K562 (cell line): ENCODE measurements at regions not wholly inside any gene's neighbourhood (a gene's known extent, or its start where the extent isn't known, plus 50 kb on each side); places are given as distances from the start of the nearest gene placed in this dataset.

ENCODE experiments used
- ATAC-seq: fragments of 200-7000 bp; cut with Tn5 transposase; 3 replicates; pipeline ENCODE4 v1.9.1; 2020; ENCODE audit warnings: moderate library complexity
- BruUV-seq: library from RNA; stranded (reverse); fragments of 400-500 nt; replicated peaks from 2 replicates; lab custom pipeline; 2021; lab: Mats Ljungman, UMichigan
- CTCF ChIA-PET: fragments of 300-600 bp; formaldehyde crosslinking; extraction: SDS; loops from one replicate; lab custom pipeline; 2021; ENCODE audit warnings: low intra/inter-chr PET ratio; lab: Yijun Ruan, JAX
- POLR2A ChIA-PET: fragments of 300-600, 350-650 bp; sonication (Branson Sonifier 250); formaldehyde crosslinking; extraction: SDS; loops from one replicate; lab custom pipeline; 2021; ENCODE audit warnings: antibody characterized with exemption, inconsistent platforms; lab: Yijun Ruan, JAX
- DNase-seq, 4 experiments: peaks; one replicate each; pipeline versions ENCODE4 v3.0.0 to v3.0.0-alpha.2; 2011 to 2018; ENCODE audit warnings: low spot score in 3 of 4, mixed read lengths in 3 of 4; ENCODE audit errors: extremely low read depth in 1 of 4
- FAIRE-seq: peaks from 2 replicates; lab custom pipeline; 2011; peaks lifted over from hg19 to GRCh38; lab: Jason Lieb, UNC
- H2AFZ ChIP-seq: 2 replicates; pipeline ENCODE4 v1.6.0; 2011; ENCODE audit warnings: low read depth, low read length, control low read depth, inconsistent platforms
- H3K27ac ChIP-seq: fragments of 200-600 bp; 3 replicates; pipeline ENCODE4 v1.8.0; 2011; ENCODE audit warnings: low read depth, mild to moderate bottlenecking, control low read depth, inconsistent platforms, low read length, moderate library complexity, mixed read lengths; ENCODE audit errors: extremely low read depth
- H3K27me3 ChIP-seq, 2 experiments: fragments of 300-600 bp in 1 of 2; 2 replicates in 1 of 2; 3 replicates in 1 of 2; pipeline versions ENCODE4 v1.6.0 to v1.8.0; 2011; ENCODE audit warnings: inconsistent platforms in 2 of 2, low read length in 2 of 2, mild to moderate bottlenecking in 1 of 2, mixed read lengths in 1 of 2, moderate library complexity in 1 of 2; ENCODE audit not compliant: control insufficient read depth in 2 of 2, insufficient read depth in 2 of 2
- H3K36me3 ChIP-seq: fragments of 300-600 bp; 3 replicates; pipeline ENCODE4 v1.8.0; 2011; ENCODE audit warnings: mild to moderate bottlenecking, low read length, inconsistent platforms; ENCODE audit not compliant: control insufficient read depth, insufficient read depth
- H3K4me1 ChIP-seq, 2 experiments: fragments of 200-600 bp in 1 of 2; replicated peaks in 1 of 2; 2 replicates in 1 of 2; 3 replicates in 1 of 2; pipeline versions ENCODE4 v1.5.1 to v1.8.0; 2011; ENCODE audit warnings: inconsistent platforms in 2 of 2, low read length in 2 of 2, mild to moderate bottlenecking in 1 of 2, mixed read lengths in 1 of 2, moderate library complexity in 1 of 2; ENCODE audit not compliant: control insufficient read depth in 2 of 2, insufficient read depth in 2 of 2
- H3K4me2 ChIP-seq: 2 replicates; pipeline ENCODE4 v1.6.1; 2011; ENCODE audit warnings: low read length, control low read depth, inconsistent platforms, mixed read lengths; ENCODE audit not compliant: insufficient read depth
- H3K4me3 ChIP-seq: fragments of 200-600 bp; sonication (generic), shearing (Covaris generic); 2 replicates; pipeline ENCODE4 v1.5.1; 2016; ENCODE audit warnings: control low read depth, inconsistent platforms
- H3K79me2 ChIP-seq: fragments of 200-600 bp; 3 replicates; pipeline ENCODE4 v1.8.0; 2011; ENCODE audit warnings: low read length, inconsistent platforms; ENCODE audit not compliant: control insufficient read depth, insufficient read depth
- H3K9ac ChIP-seq, 2 experiments: 2 replicates each; pipeline versions ENCODE4 v1.6.0 to v1.6.1; 2011; ENCODE audit warnings: low read depth in 2 of 2, low read length in 2 of 2, control low read depth in 1 of 2, inconsistent platforms in 1 of 2, mild to moderate bottlenecking in 1 of 2, mixed read lengths in 1 of 2; ENCODE audit not compliant: insufficient read depth in 1 of 2
- H3K9me1 ChIP-seq: one replicate; pipeline ENCODE4 v1.6.0; 2011; ENCODE audit warnings: inconsistent platforms, mild to moderate bottlenecking, low read length, moderate library complexity; ENCODE audit not compliant: control insufficient read depth, insufficient read depth
- H3K9me3 ChIP-seq: replicated peaks from 2 replicates; pipeline ENCODE4 v1.5.1; 2011; ENCODE audit warnings: low read depth, low read length, inconsistent platforms; ENCODE audit not compliant: control insufficient read depth, insufficient read depth
- H4K20me1 ChIP-seq: replicated peaks from 2 replicates; pipeline ENCODE4 v1.6.1; 2011; ENCODE audit warnings: low read length, inconsistent platforms, mixed read lengths; ENCODE audit not compliant: control insufficient read depth, insufficient read depth
- E2F3 ChIP-seq: fragments of 250-450 bp; sonication (Bioruptor Pico); IDR thresholded peaks from 2 replicates; pipeline ENCODE4 v1.4.0; 2020; ENCODE audit warnings: mild to moderate bottlenecking
- HDAC8 ChIP-seq: fragments of 450-650 bp; IDR thresholded peaks from 2 replicates; pipeline ENCODE4 v1.6.1; 2016; ENCODE audit warnings: mild to moderate bottlenecking, missing genetic modification characterization, moderate library complexity, missing compliant biosample characterization
- KAT2B ChIP-seq: IDR thresholded peaks from one replicate; pipeline ENCODE4 v1.6.1; 2012; ENCODE audit warnings: low read depth, mild to moderate bottlenecking, control low read depth, inconsistent platforms, low read length, moderate library complexity
- MCM7 ChIP-seq, 2 experiments: fragments of 450-650 bp; IDR thresholded peaks; 2 replicates each; pipeline ENCODE4 v1.6.1; 2016 to 2018
- RBBP5 ChIP-seq: fragments of 200-600 bp; sonication (generic); IDR thresholded peaks from 2 replicates; pipeline ENCODE4 v1.6.1; 2012; ENCODE audit warnings: borderline replicate concordance, mild to moderate bottlenecking, low read length, control low read depth, inconsistent platforms; ENCODE audit not compliant: insufficient read depth, poor library complexity, severe bottlenecking
- RFX1 ChIP-seq: fragments of 450-650 bp; IDR thresholded peaks from 2 replicates; pipeline ENCODE4 v1.6.1; 2016; ENCODE audit warnings: mild to moderate bottlenecking, moderate library complexity
- ZNF431 ChIP-seq: sonication (generic); formaldehyde crosslinking; IDR thresholded peaks from 2 replicates; pipeline ENCODE4 v1.8.0; 2022; ENCODE audit warnings: mild to moderate bottlenecking, missing genetic modification reagents
- WGBS: fragments of 100-300 bp; shearing (Covaris generic); methylation state at CpG from one replicate; pipeline ENCODE4 v1.1.6; 2016; ENCODE audit warnings: low coverage, mixed read lengths; ENCODE audit not compliant: insufficient coverage; ENCODE audit errors: missing lambda C conversion rate; 5-methylcytosine and 5-hydroxymethylcytosine counted together
- in situ Hi-C: fragments of 300-500 bp; cut with MboI; formaldehyde crosslinking; loops from 4 replicates; pipeline ENCODE4 v1.15.0; 2018; ENCODE audit warnings: inconsistent platforms, mixed read lengths
- intact Hi-C: fragments of 100-400 bp; cut with micrococcal nuclease; formaldehyde crosslinking; loops from 2 replicates; pipeline ENCODE4 v1.14.2; 2022
- TF ChIP-seq, protein P1 (sequence below), 3 experiments: fragments of 200-800 bp in 1 of 3; sonication (Bioruptor generic) in 1 of 3; sonication (generic) in 1 of 3; formaldehyde crosslinking in 1 of 3; IDR thresholded peaks; 2 replicates each; pipeline versions ENCODE4 v1.6.1 to v1.8.0; 2016 to 2022; ENCODE audit warnings: mild to moderate bottlenecking in 2 of 3, missing compliant biosample characterization in 2 of 3, missing genetic modification characterization in 2 of 3, missing genetic modification reagents in 1 of 3
- TF ChIP-seq, protein P2 (sequence below): IDR thresholded peaks from 2 replicates; pipeline ENCODE4 v1.6.1; 2014; ENCODE audit warnings: antibody characterized with exemption
- TF ChIP-seq, protein P3 (sequence below): sonication (generic); formaldehyde crosslinking; IDR thresholded peaks from 2 replicates; pipeline ENCODE4 v1.5.0; 2020; ENCODE audit warnings: missing genetic modification reagents

DNA sequence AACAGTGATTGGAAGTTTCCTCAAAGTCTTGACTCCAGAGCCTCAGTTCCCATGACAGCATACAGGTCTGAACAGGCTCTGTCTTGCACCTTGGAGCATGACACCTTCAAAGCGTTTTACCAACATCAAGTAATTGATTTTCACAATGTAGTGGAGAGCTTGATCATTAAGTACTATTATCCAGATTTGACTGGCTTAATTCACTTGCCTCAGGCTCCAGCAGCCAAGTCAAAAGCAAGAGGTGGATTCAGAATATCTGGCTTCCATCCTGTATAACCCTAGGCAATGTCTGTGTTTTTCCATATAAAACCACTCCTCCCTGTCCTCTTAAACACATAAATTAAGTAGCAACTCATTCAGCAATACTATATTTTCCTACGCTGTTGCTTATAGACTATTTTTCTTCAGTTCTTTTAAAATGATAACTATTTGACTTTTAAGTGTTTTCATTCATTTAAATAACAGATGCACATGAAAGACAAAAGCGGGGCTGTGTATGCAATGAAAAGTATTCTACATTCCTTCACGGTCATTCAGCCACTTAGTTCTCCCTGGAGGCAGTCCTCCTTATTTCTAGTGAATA lies 150.8 kb upstream of the RANBP3L start:
- no peak overlapping the region for H2AFZ ChIP-seq
- TF ChIP-seq MCM7 (IDR thresholded peaks at IDR 0.05) (no peak), RFX1 (0 out of 2 replicates have a peak, but pooled peaks have one; percentile 10)
- H3K9me1 ChIP-seq, result no peaks in the 10 kb centered on the region
- H3K27ac ChIP-seq, result no peak overlapping the region
- H4K20me1 ChIP-seq, result no peaks in the 10 kb centered on the region
- no TSS peak for BruUV-seq
- CTCF ChIA-PET, result no interaction called here
- DNase-seq (no peak), FAIRE-seq (no peak), ATAC-seq (no peak)
- intact Hi-C loops, result no loop called here
- no peaks in the 10 kb centered on the region for H3K9me3 ChIP-seq
- H3K9ac ChIP-seq, result no peak overlapping the region
- H3K36me3 ChIP-seq, result no peaks in the 10 kb centered on the region
- H3K4me2 ChIP-seq, result no peak overlapping the region
- POLR2A ChIA-PET, result no interaction called here
- in situ Hi-C loops, result no loop called here
- 18% methylated on average over 4 of the region's 4 CpGs for WGBS
- no peaks in the 10 kb centered on the region for H3K79me2 ChIP-seq
- no peak overlapping the region for H3K4me3 ChIP-seq
- no peaks in the 10 kb centered on the region for H3K4me1 ChIP-seq
- H3K27me3 ChIP-seq, result 0 out of 5 replicates have a peak, but pooled peaks cover 0 to 4% of the 10 kb centered on the region in 2 experiments

DNA sequence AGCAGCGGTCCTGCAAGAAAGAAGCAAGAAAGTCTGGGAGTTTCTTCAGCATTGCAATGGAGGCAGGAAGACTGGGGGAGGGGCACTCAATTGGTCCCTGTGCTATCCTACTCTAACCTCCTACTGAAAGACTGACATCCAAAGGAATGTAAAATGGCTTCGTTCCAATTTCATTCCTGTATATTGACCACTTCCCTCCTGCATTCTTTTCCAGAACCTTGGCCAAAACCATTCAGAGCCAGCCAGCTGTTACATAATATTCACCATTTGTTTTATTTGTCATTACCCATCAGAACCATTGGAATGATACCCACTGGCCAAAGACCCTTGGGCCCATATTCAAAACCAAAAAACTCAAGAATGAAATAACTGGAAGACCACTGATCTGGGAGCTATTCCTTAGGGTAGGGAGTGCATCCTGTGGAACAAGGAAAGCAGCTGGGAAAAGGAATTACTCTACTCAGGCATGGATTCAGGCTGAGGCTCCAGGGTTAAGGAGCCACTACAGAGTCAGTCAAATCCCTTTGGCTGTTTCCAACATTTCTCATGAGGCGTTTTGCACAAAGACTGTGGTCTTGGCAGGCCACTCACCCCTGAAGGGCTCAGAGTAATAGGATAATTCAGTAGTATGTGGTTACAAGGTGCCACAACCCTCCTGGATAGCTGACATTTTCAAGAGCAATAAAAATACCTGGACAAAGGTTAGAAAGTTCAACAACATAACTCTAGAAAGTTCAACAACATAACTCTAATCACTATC lies 148.7 kb upstream of the SLC1A3 start:
- Histone ChIP-seq H3K4me3 (no peak overlapping the region), H3K79me2 (no peaks in the 10 kb centered on the region), H3K4me2 (no peak overlapping the region), H3K9ac (no peak overlapping the region), H3K27me3 (0 out of 5 replicates have a peak, but pooled peaks cover 0 to 4% of the 10 kb centered on the region in 2 experiments), H2AFZ (no peak overlapping the region), H4K20me1 (no peaks in the 10 kb centered on the region), H3K4me1 (no peaks in the 10 kb centered on the region), H3K9me1 (no peaks in the 10 kb centered on the region), H3K9me3 (no peaks in the 10 kb centered on the region), H3K36me3 (no peaks in the 10 kb centered on the region), H3K27ac (no peak overlapping the region)
- in situ Hi-C loops (no loop called here), intact Hi-C loops (loop anchor here (2.0 kb wide), 1 partner anchor 39 kb away; no protein-coding TSS in a partner anchor)
- BruUV-seq, result no TSS peak
- WGBS, result 10% methylated on average over 3 of the region's 3 CpGs
- ChIA-PET CTCF (no interaction called here), POLR2A (interaction anchor here (1.0 kb wide), 1 partner anchor 18 kb away, joined by 3 read pairs; no protein-coding TSS in a partner anchor)
- FAIRE-seq (no peak), DNase-seq (no peak), ATAC-seq (no peak)
- TF ChIP-seq RBBP5 (no peak), HDAC8 (tag) (no peak), E2F3 (CRISPR knock-in tag) (no peak), KAT2B (no peak), ZNF431 (no peak)
- TF ChIP-seq, protein P1, sequence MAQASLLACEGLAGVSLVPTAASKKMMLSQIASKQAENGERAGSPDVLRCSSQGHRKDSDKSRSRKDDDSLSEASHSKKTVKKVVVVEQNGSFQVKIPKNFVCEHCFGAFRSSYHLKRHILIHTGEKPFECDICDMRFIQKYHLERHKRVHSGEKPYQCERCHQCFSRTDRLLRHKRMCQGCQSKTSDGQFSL (CRISPR knock-in tag; IDR thresholded peaks at IDR 0.05), result no peak
- TF ChIP-seq, protein P1 (tag; IDR thresholded peaks at IDR 0.05), result no peak
- TF ChIP-seq, protein P2, sequence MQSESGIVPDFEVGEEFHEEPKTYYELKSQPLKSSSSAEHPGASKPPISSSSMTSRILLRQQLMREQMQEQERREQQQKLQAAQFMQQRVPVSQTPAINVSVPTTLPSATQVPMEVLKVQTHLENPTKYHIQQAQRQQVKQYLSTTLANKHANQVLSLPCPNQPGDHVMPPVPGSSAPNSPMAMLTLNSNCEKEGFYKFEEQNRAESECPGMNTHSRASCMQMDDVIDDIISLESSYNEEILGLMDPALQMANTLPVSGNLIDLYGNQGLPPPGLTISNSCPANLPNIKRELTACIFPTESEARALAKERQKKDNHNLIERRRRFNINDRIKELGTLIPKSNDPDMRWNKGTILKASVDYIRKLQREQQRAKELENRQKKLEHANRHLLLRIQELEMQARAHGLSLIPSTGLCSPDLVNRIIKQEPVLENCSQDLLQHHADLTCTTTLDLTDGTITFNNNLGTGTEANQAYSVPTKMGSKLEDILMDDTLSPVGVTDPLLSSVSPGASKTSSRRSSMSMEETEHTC, result no peak
- TF ChIP-seq, protein P3, sequence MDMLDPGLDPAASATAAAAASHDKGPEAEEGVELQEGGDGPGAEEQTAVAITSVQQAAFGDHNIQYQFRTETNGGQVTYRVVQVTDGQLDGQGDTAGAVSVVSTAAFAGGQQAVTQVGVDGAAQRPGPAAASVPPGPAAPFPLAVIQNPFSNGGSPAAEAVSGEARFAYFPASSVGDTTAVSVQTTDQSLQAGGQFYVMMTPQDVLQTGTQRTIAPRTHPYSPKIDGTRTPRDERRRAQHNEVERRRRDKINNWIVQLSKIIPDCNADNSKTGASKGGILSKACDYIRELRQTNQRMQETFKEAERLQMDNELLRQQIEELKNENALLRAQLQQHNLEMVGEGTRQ (CRISPR knock-in tag), result no peak
